ENCODE measurements at regions not wholly inside any gene's neighbourhood (a gene's known extent, or its start where the extent isn't known, plus 50 kb on each side); places are given as distances from the start of the nearest gene placed in this dataset.

GRCh38 chr1:87201768-87202167 is 126.9 kb upstream of the LMO4 start:
- no peak overlapping the region for H3K27ac ChIP-seq (ENCODE audit: low read depth in 1 of 2, low read length in 2 of 2)
- H3K79me2 ChIP-seq (ENCODE audit: insufficient read depth, low read length) = no peaks in the 10 kb centered on the region
- no peak for TF ChIP-seq CTCF (IDR thresholded peaks at IDR 0.05)
- no peaks in the 10 kb centered on the region for H3K36me3 Mint-ChIP-seq
- WGBS (ENCODE audit: insufficient coverage) = 97% methylated on average over 9 of the region's 9 CpGs
- peaks cover 28 to 38% (median 33%) of the 10 kb centered on the region in 3 donors for H3K27me3 Mint-ChIP-seq (ENCODE audit: low read depth in 3 of 3)
- no peaks in the 10 kb centered on the region for H4K20me1 ChIP-seq (ENCODE audit: insufficient read depth, low read length)
- no peak overlapping the region for H3K27ac Mint-ChIP-seq
- H3K4me2 ChIP-seq (replicated peaks; ENCODE audit: extremely low read depth, low read length, poor library complexity, severe bottlenecking) = no peak overlapping the region
- intact Hi-C loops (cut with micrococcal nuclease) = no loop called here
- H3K36me3 ChIP-seq (replicated peaks in 1 of 2; ENCODE audit: control insufficient read depth in 1 of 2, insufficient read depth in 2 of 2, low read length in 2 of 2) = no peaks in the 10 kb centered on the region
- no peak overlapping the region for H3K4me3 Mint-ChIP-seq
- no peak overlapping the region for H3K9ac ChIP-seq (ENCODE audit: insufficient read depth, low read length, poor library complexity, severe bottlenecking)
- no peak overlapping the region for H2AFZ ChIP-seq (ENCODE audit: insufficient read depth, low read depth, low read length, poor library complexity, severe bottlenecking)
- no peaks in the 10 kb centered on the region for H3K9me3 ChIP-seq (replicated peaks in 1 of 2; ENCODE audit: control insufficient read depth in 1 of 2, insufficient read depth in 1 of 2, low read length in 2 of 2)
- H3K27me3 ChIP-seq (ENCODE audit: control insufficient read depth in 2 of 2, insufficient read depth in 2 of 2, low read length in 2 of 2) = peaks cover 22 to 26% of the 10 kb centered on the region in 2 donors
- H3K9me3 Mint-ChIP-seq = peaks cover 0 to 5% (median 0%) of the 10 kb centered on the region in 7 donors
- peaks cover 22% of the 10 kb centered on the region for H3K4me1 Mint-ChIP-seq
- H3K4me1 ChIP-seq (ENCODE audit: control insufficient read depth in 1 of 2, insufficient read depth in 2 of 2, low read length in 2 of 2) = peaks cover 5 to 12% of the 10 kb centered on the region in 2 donors
- no peak overlapping the region for H3K4me3 ChIP-seq (replicated peaks in 1 of 3; ENCODE audit: low read depth in 2 of 3, low read length in 3 of 3)
- DNase-seq = no peak

GRCh38 chr1:87202451-87202850 is 126.2 kb upstream of the LMO4 start:
- H3K27ac Mint-ChIP-seq = no peak overlapping the region

More at GRCh38 chr1:87202451-87202850, 126.2 kb upstream of the LMO4 start:
- Mint-ChIP-seq H3K9me3 (peaks cover 0 to 3% (median 0%) of the 10 kb centered on the region in 7 donors), H3K4me3 (peak overlapping the region; percentile 64 to 87), H3K27me3 (ENCODE audit: low read depth in 3 of 3) (peaks cover 32 to 38% (median 33%) of the 10 kb centered on the region in 3 donors), H3K4me1 (peaks cover 22% of the 10 kb centered on the region), H3K36me3 (no peaks in the 10 kb centered on the region)
- peak overlapping the region in 2 of 3 experiments; percentile 24 to 53 for H3K4me3 ChIP-seq (replicated peaks in 1 of 3; ENCODE audit: low read depth in 2 of 3, low read length in 3 of 3)
- no peaks in the 10 kb centered on the region for H4K20me1 ChIP-seq (ENCODE audit: insufficient read depth, low read length)
- no peaks in the 10 kb centered on the region for H3K36me3 ChIP-seq (replicated peaks in 1 of 2; ENCODE audit: control insufficient read depth in 1 of 2, insufficient read depth in 2 of 2, low read length in 2 of 2)
- peak overlapping the region; percentile 22 for H3K9ac ChIP-seq (ENCODE audit: insufficient read depth, low read length, poor library complexity, severe bottlenecking)
- H2AFZ ChIP-seq (ENCODE audit: insufficient read depth, low read depth, low read length, poor library complexity, severe bottlenecking) = peak overlapping the region; percentile 38
- peaks cover 22 to 29% of the 10 kb centered on the region in 2 donors for H3K27me3 ChIP-seq (ENCODE audit: control insufficient read depth in 2 of 2, insufficient read depth in 2 of 2, low read length in 2 of 2)
- H3K79me2 ChIP-seq (ENCODE audit: insufficient read depth, low read length) = no peaks in the 10 kb centered on the region
- TF ChIP-seq CTCF (IDR thresholded peaks at IDR 0.05) = no peak
- no peak overlapping the region for H3K27ac ChIP-seq (ENCODE audit: low read depth in 1 of 2, low read length in 2 of 2)
- intact Hi-C loops (cut with micrococcal nuclease) = no loop called here
- WGBS (ENCODE audit: insufficient coverage) = 50% methylated on average over 2 of the region's 12 CpGs
- H3K9me3 ChIP-seq (replicated peaks in 1 of 2; ENCODE audit: control insufficient read depth in 1 of 2, insufficient read depth in 1 of 2, low read length in 2 of 2) = no peaks in the 10 kb centered on the region
- H3K4me2 ChIP-seq (replicated peaks; ENCODE audit: extremely low read depth, low read length, poor library complexity, severe bottlenecking) = peak overlapping the region; percentile 65
- H3K4me1 ChIP-seq (ENCODE audit: control insufficient read depth in 1 of 2, insufficient read depth in 2 of 2, low read length in 2 of 2) = peaks cover 5 to 12% of the 10 kb centered on the region in 2 donors
- DNase-seq = no peak

All from CD14-positive monocyte (primary cell).